PC-3 (cell line): ENCODE measurements at regions not wholly inside any gene's neighbourhood (a gene's known extent, or its start where the extent isn't known, plus 50 kb on each side); places are given as distances from the start of the nearest gene placed in this dataset.

Experiments used
- ATAC-seq: fragments of 200-7000 bp; cut with Tn5 transposase; 2 replicates; pipeline ENCODE4 v1.9.1; 2020; ENCODE audit warnings: mild to moderate bottlenecking, moderate library complexity
- BruUV-seq: library from RNA; stranded (reverse); fragments of 400-500 nt; replicated peaks from 2 replicates; lab custom pipeline; 2021; lab: Mats Ljungman, UMichigan
- CTCF ChIA-PET: fragments of 300-600 bp; sonication (Branson Sonifier 250); formaldehyde crosslinking; loops from one replicate; lab custom pipeline; 2022; ENCODE audit warnings: antibody characterized with exemption; lab: Charles Lee
- POLR2A ChIA-PET: fragments of 300-600 bp; sonication (Branson Sonifier 250); formaldehyde crosslinking; loops from one replicate; lab custom pipeline; 2022; ENCODE audit warnings: antibody characterized with exemption; ENCODE audit not compliant: unreplicated experiment; lab: Charles Lee
- DNase-seq: peaks from one replicate; pipeline ENCODE4 v3.0.0-alpha.2; 2015
- H2AFZ ChIP-seq: fragments of 300-600 bp; sonication (generic); 2 replicates; pipeline ENCODE4 v1.6.0; 2016; ENCODE audit warnings: antibody characterized with exemption, low read length
- H3F3A ChIP-seq: fragments of 300-600 bp; sonication (generic); one replicate; pipeline ENCODE4 v1.6.0; 2017; ENCODE audit warnings: antibody characterized with exemption, low read length, control low read depth, mild to moderate bottlenecking; ENCODE audit not compliant: unreplicated experiment
- H3K27ac ChIP-seq: fragments of 300-600 bp; sonication (generic); 2 replicates; pipeline ENCODE4 v1.5.1; 2016; ENCODE audit warnings: mild to moderate bottlenecking, low read length
- H3K27me3 ChIP-seq: fragments of 300-600 bp; sonication (generic); 2 replicates; pipeline ENCODE4 v1.6.1; 2016; ENCODE audit warnings: low read length, mixed read lengths
- H3K36me3 ChIP-seq: fragments of 300-600 bp; sonication (generic); 2 replicates; pipeline ENCODE4 v1.6.1; 2016; ENCODE audit warnings: low read depth, mixed run types, low read length, mixed read lengths
- H3K4me1 ChIP-seq: fragments of 300-600 bp; sonication (generic); 2 replicates; pipeline ENCODE4 v1.5.1; 2016; ENCODE audit warnings: low read length; ENCODE audit not compliant: insufficient read depth
- H3K4me2 ChIP-seq: fragments of 300-600 bp; sonication (generic); 2 replicates; pipeline ENCODE4 v1.6.0; 2016; ENCODE audit warnings: low read length
- H3K4me3 ChIP-seq: fragments of 300-600 bp; sonication (generic); 2 replicates; pipeline ENCODE4 v1.5.1; 2016; ENCODE audit warnings: mild to moderate bottlenecking, low read length, mixed read lengths
- H3K79me2 ChIP-seq: fragments of 300-600 bp; sonication (generic); 2 replicates; pipeline ENCODE4 v1.6.1; 2017; ENCODE audit warnings: low read length, mixed read lengths
- H3K9ac ChIP-seq: fragments of 300-600 bp; sonication (generic); 2 replicates; pipeline ENCODE4 v1.6.0; 2016; ENCODE audit warnings: mild to moderate bottlenecking, low read length
- H3K9me2 ChIP-seq: fragments of 300-600 bp; sonication (generic); replicated peaks from 2 replicates; pipeline ENCODE4 v1.6.1; 2016; ENCODE audit warnings: mixed run types, low read length, mixed read lengths
- H3K9me3 ChIP-seq: fragments of 300-600 bp; sonication (generic); 2 replicates; pipeline ENCODE4 v1.6.1; 2016; ENCODE audit warnings: low read length, mixed read lengths
- H4K20me1 ChIP-seq: fragments of 300-600 bp; sonication (generic); 2 replicates; pipeline ENCODE4 v1.6.1; 2016; ENCODE audit warnings: low read length, mixed read lengths
- EZH2 ChIP-seq: fragments of 300-600 bp; sonication (generic); IDR thresholded peaks from one replicate; pipeline ENCODE4 v1.6.1; 2017; ENCODE audit warnings: antibody characterized with exemption, mild to moderate bottlenecking, low read length; ENCODE audit not compliant: unreplicated experiment
- EZH2phosphoT487 ChIP-seq: fragments of 300-600 bp; sonication (generic); IDR thresholded peaks from 2 replicates; pipeline ENCODE4 v1.6.1; 2018; ENCODE audit warnings: mild to moderate bottlenecking, antibody characterized with exemption, low read length, borderline replicate concordance
- intact Hi-C: fragments of 100-400 bp; cut with micrococcal nuclease; formaldehyde crosslinking; loops from 2 replicates; pipeline ENCODE4 v1.9.0; 2023
- TF ChIP-seq, protein P1 (sequence below): fragments of 300-600 bp; sonication (generic); conservative IDR thresholded peaks from 2 replicates; pipeline ENCODE4 v1.5.1; 2017; ENCODE audit warnings: antibody characterized with exemption, low read depth, mild to moderate bottlenecking, low read length

DNA sequence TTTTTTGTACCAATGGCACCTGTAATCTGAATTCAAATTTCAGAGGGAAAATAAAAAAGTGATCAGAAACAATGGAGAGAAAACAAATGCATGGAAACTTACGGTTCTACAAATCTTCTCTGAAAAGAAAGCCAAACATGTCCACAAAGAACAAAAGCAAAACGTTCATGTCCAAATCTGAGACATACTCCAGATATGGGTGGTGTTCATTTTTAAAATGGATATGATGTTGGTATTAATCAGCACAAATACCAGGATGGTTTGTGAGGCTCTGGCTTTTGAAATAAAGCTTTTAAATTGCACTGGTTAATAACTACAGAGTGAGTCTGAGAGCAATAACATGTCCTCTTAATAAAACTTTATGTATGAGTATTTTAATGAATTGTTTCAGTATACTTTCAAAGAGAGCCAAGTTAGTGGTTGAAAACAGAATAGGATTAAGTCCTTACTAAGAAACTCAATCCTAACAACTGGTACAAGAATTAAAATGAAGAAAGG, 366.4 kb downstream of the INHBA start:
- Histone ChIP-seq H4K20me1 (no peaks in the 10 kb centered on the region), H3K9me2 (no peaks in the 10 kb centered on the region), H2AFZ (peak overlapping the region; percentile 18; the same call in 1 of the 2 replicates), H3K27ac (no peak overlapping the region), H3K9ac (no peak overlapping the region), H3K79me2 (no peaks in the 10 kb centered on the region), H3K4me3 (no peak overlapping the region), H3K27me3 (no peaks in the 10 kb centered on the region), H3K4me2 (no peak overlapping the region), H3K36me3 (no peaks in the 10 kb centered on the region), H3K9me3 (no peaks in the 10 kb centered on the region), H3K4me1 (peaks cover 26% of the 10 kb centered on the region), H3F3A (no peaks in the 10 kb centered on the region)
- ChIA-PET POLR2A (no interaction called here), CTCF (no interaction called here)
- DNase-seq (no peak), ATAC-seq (no peak)
- no TSS peak for BruUV-seq
- intact Hi-C loops = no loop called here
- TF ChIP-seq, protein P1, sequence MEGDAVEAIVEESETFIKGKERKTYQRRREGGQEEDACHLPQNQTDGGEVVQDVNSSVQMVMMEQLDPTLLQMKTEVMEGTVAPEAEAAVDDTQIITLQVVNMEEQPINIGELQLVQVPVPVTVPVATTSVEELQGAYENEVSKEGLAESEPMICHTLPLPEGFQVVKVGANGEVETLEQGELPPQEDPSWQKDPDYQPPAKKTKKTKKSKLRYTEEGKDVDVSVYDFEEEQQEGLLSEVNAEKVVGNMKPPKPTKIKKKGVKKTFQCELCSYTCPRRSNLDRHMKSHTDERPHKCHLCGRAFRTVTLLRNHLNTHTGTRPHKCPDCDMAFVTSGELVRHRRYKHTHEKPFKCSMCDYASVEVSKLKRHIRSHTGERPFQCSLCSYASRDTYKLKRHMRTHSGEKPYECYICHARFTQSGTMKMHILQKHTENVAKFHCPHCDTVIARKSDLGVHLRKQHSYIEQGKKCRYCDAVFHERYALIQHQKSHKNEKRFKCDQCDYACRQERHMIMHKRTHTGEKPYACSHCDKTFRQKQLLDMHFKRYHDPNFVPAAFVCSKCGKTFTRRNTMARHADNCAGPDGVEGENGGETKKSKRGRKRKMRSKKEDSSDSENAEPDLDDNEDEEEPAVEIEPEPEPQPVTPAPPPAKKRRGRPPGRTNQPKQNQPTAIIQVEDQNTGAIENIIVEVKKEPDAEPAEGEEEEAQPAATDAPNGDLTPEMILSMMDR = no peak
- no peak for TF ChIP-seq EZH2phosphoT487
- TF ChIP-seq EZH2 = no peak

DNA sequence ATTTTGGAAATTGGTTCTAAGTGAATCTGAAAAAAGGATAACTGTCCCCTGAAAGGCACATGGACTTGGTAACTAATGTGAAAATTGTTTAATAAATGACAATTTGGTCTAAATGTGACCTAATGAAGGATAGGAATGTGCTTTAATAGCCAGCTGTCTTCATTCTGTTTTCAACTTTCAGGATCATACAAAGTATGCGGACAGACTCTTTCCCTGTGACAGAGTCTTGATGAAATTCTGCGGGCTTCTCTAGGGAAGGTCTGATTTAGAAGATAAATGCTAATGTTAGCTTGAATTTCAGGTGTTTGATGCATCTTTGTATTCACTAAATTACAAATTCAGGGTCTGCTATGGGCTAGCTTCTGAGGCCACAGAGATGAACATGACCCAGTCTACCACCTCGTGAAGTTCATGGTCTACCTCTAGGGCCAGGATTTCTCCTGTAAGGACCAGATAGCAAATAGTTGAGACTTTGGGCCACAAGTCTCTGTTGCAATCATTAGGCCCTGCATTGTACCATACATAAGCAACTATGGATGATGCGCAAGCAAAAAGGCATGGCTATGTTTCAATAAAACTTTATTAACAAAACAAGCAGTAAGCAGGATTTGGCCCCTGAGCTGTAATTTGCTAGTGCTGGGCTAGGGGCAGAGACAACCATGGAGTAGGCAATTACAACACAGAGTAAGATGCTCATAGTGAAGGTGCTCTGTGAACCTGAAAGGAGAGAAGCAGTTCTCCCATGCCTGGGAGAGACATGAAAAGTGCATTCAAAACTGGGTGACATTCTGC, 368.6 kb downstream of the INHBA start:
- Histone ChIP-seq H3K4me3 (no peak overlapping the region), H3K4me2 (no peak overlapping the region), H3K27ac (no peak overlapping the region), H3K9me2 (no peaks in the 10 kb centered on the region), H4K20me1 (no peaks in the 10 kb centered on the region), H3K9me3 (no peaks in the 10 kb centered on the region), H3K27me3 (no peaks in the 10 kb centered on the region), H3F3A (no peaks in the 10 kb centered on the region), H2AFZ (no peak overlapping the region), H3K4me1 (peaks cover 14% of the 10 kb centered on the region; the same call in 1 of the 2 replicates), H3K9ac (no peak overlapping the region), H3K36me3 (no peaks in the 10 kb centered on the region), H3K79me2 (no peaks in the 10 kb centered on the region)
- TF ChIP-seq, protein P1 = no peak
- TF ChIP-seq EZH2 (no peak), EZH2phosphoT487 (no peak)
- ChIA-PET CTCF (no interaction called here), POLR2A (no interaction called here)
- DNase-seq (no peak), ATAC-seq (no peak)
- no TSS peak for BruUV-seq
- intact Hi-C loops = no loop called here

DNA sequence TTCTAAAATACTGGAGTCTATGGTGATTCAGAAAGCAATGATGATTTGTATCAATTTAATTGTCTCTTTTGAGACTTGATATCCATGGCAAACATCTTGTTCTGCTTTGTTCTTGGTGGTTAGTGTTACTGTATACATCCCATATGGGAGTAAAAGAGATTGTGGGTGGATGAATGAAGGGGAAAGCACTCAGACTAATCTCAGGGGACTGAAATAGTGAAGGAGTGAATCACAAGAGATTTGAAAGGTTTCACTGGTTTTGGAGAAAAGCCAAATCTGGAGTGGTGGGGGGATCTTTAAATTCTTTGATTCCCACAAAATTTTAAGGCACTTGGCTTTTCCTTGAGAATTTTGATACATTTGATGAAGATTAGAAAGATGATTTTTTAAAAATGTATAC, 369.4 kb downstream of the INHBA start:
- H3K79me2 ChIP-seq = no peaks in the 10 kb centered on the region
- no peak for TF ChIP-seq EZH2phosphoT487
- no peak for TF ChIP-seq EZH2
- TF ChIP-seq, protein P1 = no peak
- H3K4me1 ChIP-seq = peaks cover 14% of the 10 kb centered on the region; the same call in 1 of the 2 replicates
- no peaks in the 10 kb centered on the region for H3K27me3 ChIP-seq
- DNase-seq = no peak
- intact Hi-C loops = no loop called here
- POLR2A ChIA-PET = no interaction called here
- H3K27ac ChIP-seq = no peak overlapping the region
- H3K9me3 ChIP-seq = no peaks in the 10 kb centered on the region
- BruUV-seq = no TSS peak
- no peaks in the 10 kb centered on the region for H3K9me2 ChIP-seq
- ATAC-seq = no peak
- no peaks in the 10 kb centered on the region for H3F3A ChIP-seq
- H3K4me2 ChIP-seq = no peak overlapping the region
- H3K36me3 ChIP-seq = no peaks in the 10 kb centered on the region
- H4K20me1 ChIP-seq = no peaks in the 10 kb centered on the region
- H3K9ac ChIP-seq = no peak overlapping the region
- CTCF ChIA-PET = no interaction called here
- H2AFZ ChIP-seq = no peak overlapping the region
- no peak overlapping the region for H3K4me3 ChIP-seq
